SKM-1 (cell line): ENCODE measurements at regions not wholly inside any gene's neighbourhood (a gene's known extent, or its start where the extent isn't known, plus 50 kb on each side); places are given as distances from the start of the nearest gene placed in this dataset.

Experiments
- DNase-seq: peaks from one replicate; lab custom pipeline; 2025; ENCODE audit not compliant: unreplicated experiment; lab: John Stamatoyannopoulos, UW

- DNase-seq = no peak
Measured at GRCh38 chr15:70409388-70409787, 311.7 kb upstream of the TLE3 start.

DNA sequence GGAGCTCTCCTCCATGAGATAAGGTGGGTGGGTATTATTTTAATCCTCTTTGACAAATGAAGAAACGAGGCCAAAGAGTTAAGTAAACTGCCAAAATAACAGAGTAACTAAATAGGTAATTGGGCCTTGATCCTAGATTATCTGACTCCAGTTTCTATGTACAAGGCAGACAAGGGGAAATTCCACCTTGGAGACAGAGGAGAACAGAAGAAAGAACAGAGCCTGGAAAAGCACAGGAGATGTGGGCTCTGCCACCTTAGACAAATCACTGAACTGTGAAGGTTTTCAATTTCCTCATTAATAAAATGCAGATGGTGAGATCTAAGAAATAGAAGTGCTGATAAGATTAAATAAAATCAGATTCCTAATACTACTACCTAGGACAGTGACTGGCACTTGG lies 310.2 kb upstream of the TLE3 start:
- no peak for DNase-seq

DNA sequence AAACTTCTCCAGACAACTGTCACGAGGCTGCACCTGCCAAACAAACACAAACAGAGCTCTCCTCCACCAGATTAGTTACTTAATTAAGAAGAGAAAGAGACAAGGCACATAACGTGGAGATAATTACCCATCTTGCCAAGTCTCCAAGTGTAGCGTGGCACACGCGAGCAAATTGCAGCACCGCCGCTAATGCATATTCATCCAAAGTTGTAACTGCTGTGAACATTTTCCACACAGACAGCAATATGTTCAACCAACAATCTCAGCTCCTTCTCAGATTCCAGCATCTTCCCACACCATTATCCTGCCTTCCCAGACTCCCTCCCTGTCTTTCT lies 309.6 kb upstream of the TLE3 start:
- DNase-seq = no peak

DNA sequence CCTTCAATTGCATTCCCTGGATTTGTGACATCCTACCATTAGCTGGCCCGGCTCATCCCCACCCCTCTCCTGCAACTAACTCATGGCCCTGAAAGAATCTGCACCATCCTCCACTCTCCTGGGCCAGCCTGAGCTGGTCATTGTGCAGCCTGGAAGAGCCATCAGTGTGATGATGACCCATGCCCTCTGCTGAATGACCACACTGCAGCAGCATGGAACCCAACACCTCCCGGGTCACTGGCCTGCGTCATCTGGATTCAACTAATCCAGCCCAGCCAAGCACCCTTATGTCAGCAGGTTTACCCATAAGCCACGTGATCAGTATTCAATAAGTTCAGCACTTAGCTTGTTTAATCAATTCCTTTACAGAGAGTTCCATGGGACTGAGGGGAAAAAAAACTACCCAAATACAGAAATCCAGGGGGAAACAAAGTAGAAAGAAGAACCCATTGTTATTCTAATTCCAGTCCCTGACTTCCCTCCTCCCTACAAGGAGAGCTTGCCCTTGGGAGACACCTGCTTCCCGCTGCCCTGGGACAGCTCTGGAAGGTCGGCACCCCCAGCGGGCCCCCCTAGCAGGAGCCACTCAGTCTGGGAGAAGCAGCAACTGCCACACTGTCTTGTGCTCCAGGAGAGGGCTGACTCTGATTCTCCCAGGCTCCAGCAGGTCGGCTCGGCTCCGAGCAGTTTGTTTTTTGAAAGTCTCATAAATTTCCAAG lies 309.1 kb upstream of the TLE3 start:
- DNase-seq = no peak

GRCh38 chr15:70401709-70402108 lies 304.0 kb upstream of the TLE3 start:
- no peak for DNase-seq

- DNase-seq = no peak
Measured at GRCh38 chr15:70400766-70401541, 303.2 kb upstream of the TLE3 start.

DNA sequence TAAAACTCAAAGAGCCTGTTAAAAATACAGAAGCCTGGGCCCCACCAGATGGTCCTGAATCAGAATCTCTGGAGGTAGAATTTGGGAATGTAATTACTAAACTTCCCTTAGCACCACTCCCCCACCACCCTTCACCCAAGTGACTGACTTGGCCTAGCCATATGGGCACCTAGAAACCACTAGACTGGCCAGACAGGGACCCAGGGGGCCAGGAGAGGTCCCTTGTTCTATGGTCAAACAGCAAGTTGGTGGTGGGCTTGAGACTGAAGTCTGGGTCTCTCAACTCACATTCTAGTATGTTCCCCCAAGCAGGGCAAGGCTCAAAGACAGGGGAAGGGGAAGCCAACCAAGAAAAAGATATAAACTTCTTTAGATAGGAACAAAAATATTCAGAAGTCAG lies 301.5 kb upstream of the TLE3 start:
- DNase-seq = no peak

GRCh38 chr15:70398694-70399093 lies 301.0 kb upstream of the TLE3 start:
- no peak for DNase-seq

- DNase-seq = no peak
Measured at GRCh38 chr15:70396807-70397206, 299.1 kb upstream of the TLE3 start.

DNA sequence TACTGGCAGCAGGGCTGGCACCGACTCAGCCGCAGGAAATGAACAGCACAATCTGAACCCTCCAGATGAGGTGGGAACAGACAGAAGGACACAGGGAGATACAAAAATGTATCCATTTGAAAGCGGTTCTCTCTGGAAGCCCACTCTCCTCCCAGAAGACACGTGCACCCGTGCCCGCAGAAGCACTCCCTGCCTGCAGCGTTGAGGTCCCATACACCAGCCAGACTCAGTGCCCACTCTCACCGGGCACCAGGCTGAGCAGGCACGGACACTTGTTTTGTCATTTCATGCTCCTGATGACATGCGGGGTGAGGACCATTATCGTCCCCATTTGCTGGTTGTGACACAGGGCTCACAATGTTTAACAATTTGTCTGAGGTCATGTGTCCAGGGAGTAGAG lies 297.4 kb upstream of the TLE3 start:
- DNase-seq = no peak

- no peak for DNase-seq
Measured at GRCh38 chr15:70390723-70391122, 293.0 kb upstream of the TLE3 start.

- no peak for DNase-seq
Measured at GRCh38 chr15:70387993-70388392, 290.3 kb upstream of the TLE3 start.

DNA sequence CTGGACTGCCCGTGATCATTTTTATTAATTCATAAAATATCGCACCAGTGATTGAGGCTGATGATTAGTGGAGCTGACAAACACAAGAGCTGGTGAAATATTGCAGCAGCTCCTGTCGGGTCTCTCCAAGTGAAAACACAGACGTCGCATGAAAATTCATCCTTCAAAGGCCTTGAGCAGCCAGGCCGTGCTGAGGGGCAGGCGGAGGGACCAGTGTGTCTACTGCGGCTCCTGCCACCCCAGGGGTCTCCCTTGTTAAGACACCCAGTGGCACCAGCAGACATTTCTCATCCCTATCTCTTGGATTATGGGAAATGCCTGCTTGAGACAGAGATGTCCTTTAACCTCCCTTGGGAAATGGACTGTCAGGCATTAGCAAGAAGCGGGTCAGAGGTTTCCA lies 289.4 kb upstream of the TLE3 start:
- no peak for DNase-seq

DNA sequence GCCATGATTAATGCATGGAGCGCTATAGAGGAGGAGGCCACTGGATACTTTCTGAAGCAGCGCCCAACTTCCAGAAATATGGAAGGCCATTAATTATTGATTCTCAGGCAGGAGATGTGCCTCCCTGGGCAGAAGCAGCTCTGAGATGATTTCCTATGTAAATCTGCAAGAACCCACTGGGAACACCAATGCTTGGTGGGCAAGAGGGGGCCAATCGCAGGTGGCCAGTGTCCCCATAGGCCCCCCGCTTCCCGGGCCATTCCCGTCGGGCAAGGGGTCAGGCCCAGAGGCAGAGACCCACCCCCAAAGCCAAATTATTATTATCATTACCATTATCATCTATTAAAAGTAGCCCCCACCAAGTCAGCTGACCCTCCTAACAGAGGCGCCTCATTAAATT lies 288.0 kb upstream of the TLE3 start:
- no peak for DNase-seq

GRCh38 chr15:70385052-70385451 lies 287.3 kb upstream of the TLE3 start:
- no peak for DNase-seq

DNA sequence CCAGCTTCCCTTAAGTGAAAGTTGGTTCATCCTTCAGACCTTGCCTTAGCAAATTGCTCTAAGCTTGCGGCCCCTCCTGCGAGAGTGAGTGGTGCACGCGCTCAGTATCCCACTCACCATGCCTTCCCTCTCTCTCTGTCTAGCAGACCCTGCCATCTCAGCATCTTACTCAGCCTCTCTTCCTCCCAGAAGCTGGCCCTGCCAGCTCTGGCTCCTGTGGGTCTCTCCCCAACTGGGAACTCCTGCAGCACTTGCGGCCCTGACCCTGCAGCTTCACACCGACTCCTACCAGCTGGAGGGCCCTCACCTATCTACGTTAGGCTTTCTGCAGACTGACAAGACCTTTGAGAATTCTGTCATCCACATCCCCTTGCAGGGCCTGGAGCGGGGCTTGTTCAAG lies 286.1 kb upstream of the TLE3 start:
- no peak for DNase-seq

GRCh38 chr15:70382762-70383458 lies 285.2 kb upstream of the TLE3 start:
- no peak for DNase-seq

DNA sequence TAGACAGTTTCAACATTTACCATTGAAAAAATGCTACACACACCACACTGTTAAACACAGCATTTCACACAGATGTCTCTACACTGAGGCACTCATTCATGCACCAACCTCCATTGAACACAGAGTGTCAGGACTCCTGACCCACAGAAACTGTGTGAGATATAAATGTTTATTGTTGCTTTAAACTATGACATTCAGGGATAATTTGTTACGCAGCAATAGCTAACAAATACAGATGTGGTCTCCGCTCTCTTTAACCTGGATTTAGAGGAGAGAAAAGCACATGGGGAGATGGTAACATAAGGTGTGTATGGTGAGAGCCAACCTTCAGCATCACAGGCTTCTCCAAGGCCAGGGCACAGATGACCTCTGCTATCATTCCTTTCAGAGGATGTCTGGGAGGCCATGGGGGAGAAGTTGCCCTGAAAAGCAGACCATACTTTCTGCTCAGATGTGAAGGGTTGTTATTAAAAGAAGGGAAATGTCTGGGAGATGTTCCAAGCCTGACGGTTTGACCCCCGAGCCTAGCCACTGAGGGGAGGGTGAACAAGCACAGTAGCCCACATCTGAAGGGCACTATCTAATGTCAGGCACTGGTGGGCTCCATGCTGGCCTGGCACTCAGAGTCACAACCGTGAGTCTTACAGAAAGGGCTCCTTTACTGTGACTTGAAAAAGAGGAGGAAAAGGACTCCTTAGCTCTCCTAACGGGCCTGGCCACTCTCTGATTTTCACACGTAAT lies 284.5 kb upstream of the TLE3 start:
- DNase-seq = no peak

DNA sequence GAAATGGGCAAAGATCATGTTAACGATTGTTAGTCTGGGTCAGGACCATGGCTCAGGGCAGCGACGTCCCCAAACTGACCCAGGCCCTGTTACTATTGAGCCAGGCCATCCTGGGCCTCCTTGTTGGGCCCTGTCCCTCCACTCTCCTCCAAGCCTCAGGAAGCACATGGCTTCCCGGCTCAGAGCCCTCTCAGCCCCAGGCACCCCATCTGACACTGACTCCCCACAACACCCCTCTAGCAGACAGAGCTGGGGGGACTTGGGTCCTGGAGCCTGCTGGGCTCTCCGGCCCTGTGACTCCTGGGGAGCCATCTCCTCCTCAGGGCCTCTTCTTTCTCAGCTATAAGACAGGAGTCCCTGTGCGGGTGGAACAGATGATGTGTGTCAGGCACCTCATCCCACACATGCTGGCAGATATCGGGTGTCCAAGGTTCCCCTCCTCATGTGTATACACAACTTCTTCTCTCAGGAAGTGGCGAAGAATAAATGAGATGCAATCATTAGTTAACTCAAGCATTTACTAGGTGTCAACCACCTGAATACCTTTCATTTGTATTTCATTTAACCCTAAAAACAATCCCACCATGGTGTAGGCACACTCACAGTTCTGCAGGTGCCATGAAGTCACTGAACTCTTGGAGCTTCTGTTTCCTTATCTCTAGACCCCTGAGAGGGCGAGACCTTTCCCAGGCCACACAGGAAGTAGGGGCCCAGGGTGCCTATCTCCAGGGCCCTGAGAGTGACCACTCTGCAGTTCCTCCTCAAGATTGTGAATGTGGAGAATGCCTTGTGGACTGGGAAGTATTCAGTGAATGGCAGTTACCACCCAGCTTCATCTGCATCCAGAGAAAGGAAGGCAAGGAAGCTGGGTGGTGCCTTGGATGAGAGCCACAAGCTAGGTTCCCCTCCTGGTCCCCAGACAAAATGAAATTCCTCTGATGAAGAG lies 282.5 kb upstream of the TLE3 start:
- no peak for DNase-seq

DNA sequence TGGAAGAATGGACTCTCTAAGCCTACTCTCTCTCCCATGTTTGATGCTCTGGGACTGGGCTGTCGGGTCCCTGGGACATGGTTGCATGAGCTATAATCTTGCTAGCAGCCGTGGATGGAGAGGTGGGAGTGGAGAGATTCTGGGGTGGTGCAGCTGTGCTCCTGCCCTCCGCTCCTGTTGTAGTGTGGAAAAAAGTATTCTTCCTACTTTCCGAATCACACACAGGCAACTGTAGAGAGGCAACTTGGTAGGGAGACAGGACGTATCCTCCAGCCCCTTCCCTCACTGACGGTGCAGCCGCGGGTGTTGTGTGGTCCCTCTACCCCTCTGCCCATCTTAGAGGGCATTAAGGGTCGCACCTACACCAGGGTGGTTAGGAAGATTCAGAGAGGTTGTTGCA lies 281.4 kb upstream of the TLE3 start:
- DNase-seq = no peak
